Thoracic aorta (tissue), 2 donors: ENCODE measurements at regions not wholly inside any gene's neighbourhood (a gene's known extent, or its start where the extent isn't known, plus 50 kb on each side); places are given as distances from the start of the nearest gene placed in this dataset.
A peak's percentile ranks its signal among the peaks of the same experiment; 100 is the strongest.

Source experiments
- ATAC-seq: fragments of 150-250 bp; one replicate; pipeline ENCODE4 v1.8.0; 2017; ENCODE audit warnings: low read depth; ENCODE audit not compliant: insufficient number of reproducible peaks, low FRiP score
- DNase-seq: peaks from one replicate; pipeline ENCODE4 v3.0.0-alpha.2; 2020; ENCODE audit warnings: low spot score
- H3K27ac ChIP-seq, 2 donors: fragments of 200-600 bp; sonication (generic); 1 replicate in 1 of 2; 2 replicates in 1 of 2; pipeline ENCODE4 v1.5.1; 2016; ENCODE audit warnings: mild to moderate bottlenecking in 2 of 2, moderate library complexity in 2 of 2
- H3K27me3 ChIP-seq: fragments of 200-600 bp; sonication (generic); replicated peaks from 2 replicates; pipeline ENCODE4 v1.6.0; 2016; ENCODE audit warnings: mild to moderate bottlenecking; ENCODE audit not compliant: insufficient read depth
- H3K36me3 ChIP-seq: fragments of 200-600 bp; sonication (generic); one replicate; pipeline ENCODE4 v1.5.1; 2016
- H3K4me1 ChIP-seq, 2 donors: fragments of 200-600 bp; sonication (generic); 1 replicate in 1 of 2; 2 replicates in 1 of 2; pipeline versions ENCODE4 v1.5.1 to v1.6.0; 2016; ENCODE audit warnings: low read depth in 2 of 2, mild to moderate bottlenecking in 1 of 2; ENCODE audit not compliant: control insufficient read depth in 1 of 2
- H3K4me3 ChIP-seq: fragments of 200-600 bp; sonication (generic); 2 replicates; pipeline ENCODE4 v1.5.1; 2016; ENCODE audit warnings: mild to moderate bottlenecking
- H3K9me3 ChIP-seq: fragments of 200-600 bp; sonication (generic); 2 replicates; pipeline ENCODE4 v1.5.1; 2016
- TF ChIP-seq, protein P1 (sequence below): fragments of 200-600 bp; sonication (generic); IDR thresholded peaks from one replicate; pipeline ENCODE4 v1.5.1; 2019; ENCODE audit warnings: antibody characterized with exemption

DNA sequence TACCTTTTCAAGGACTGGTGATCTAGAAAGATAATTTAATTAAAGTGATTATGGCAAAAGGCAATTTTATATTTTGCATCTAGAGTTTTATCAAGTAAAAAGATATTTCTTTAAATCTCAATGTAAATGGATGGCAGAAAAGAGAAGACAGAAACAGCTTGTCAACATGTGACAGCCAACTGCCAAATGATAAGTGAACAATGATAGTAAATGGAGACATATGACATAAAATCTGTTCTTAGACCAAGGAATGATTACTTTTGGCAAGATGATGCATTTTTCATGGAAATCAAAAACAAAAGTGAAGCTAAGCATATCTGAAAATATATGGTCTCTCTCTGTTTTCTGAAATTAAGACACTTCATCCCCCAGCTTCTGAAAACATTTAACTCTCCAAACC is 1730.7 kb upstream of the FLRT2 start:
- no peak for DNase-seq
- H3K4me1 ChIP-seq, result no peaks in the 10 kb centered on the region
- no peak overlapping the region for H3K27ac ChIP-seq
- H3K36me3 ChIP-seq, result no peaks in the 10 kb centered on the region
- H3K27me3 ChIP-seq, result no peaks in the 10 kb centered on the region
- H3K9me3 ChIP-seq, result peaks cover 4% of the 10 kb centered on the region
- TF ChIP-seq, protein P1, sequence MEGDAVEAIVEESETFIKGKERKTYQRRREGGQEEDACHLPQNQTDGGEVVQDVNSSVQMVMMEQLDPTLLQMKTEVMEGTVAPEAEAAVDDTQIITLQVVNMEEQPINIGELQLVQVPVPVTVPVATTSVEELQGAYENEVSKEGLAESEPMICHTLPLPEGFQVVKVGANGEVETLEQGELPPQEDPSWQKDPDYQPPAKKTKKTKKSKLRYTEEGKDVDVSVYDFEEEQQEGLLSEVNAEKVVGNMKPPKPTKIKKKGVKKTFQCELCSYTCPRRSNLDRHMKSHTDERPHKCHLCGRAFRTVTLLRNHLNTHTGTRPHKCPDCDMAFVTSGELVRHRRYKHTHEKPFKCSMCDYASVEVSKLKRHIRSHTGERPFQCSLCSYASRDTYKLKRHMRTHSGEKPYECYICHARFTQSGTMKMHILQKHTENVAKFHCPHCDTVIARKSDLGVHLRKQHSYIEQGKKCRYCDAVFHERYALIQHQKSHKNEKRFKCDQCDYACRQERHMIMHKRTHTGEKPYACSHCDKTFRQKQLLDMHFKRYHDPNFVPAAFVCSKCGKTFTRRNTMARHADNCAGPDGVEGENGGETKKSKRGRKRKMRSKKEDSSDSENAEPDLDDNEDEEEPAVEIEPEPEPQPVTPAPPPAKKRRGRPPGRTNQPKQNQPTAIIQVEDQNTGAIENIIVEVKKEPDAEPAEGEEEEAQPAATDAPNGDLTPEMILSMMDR, result no peak
- ATAC-seq, result no peak
- no peak overlapping the region for H3K4me3 ChIP-seq

DNA sequence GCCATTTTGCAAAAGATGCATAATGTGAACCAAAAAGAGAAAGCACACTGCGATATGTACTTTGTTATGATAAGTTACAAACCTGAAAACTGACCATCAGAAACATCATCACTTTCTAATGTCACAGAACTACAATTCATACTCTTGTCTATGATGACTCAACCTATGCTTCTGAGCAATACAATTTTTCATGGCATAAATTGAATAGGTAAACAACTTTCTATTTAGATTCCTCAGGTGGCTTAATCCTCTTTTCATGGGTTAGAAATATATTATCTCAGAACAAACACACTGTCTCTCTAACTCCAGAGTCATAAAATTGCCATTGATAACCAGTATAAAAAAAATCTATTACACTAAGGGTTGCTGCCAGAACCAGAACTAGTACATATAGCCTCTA is 1715.0 kb upstream of the FLRT2 start:
- no peaks in the 10 kb centered on the region for H3K4me1 ChIP-seq
- no peak for DNase-seq
- no peaks in the 10 kb centered on the region for H3K9me3 ChIP-seq
- H3K27me3 ChIP-seq, result no peaks in the 10 kb centered on the region
- no peak overlapping the region for H3K27ac ChIP-seq
- no peaks in the 10 kb centered on the region for H3K36me3 ChIP-seq
- no peak for ATAC-seq
- TF ChIP-seq, protein P1, result no peak
- no peak overlapping the region for H3K4me3 ChIP-seq

DNA sequence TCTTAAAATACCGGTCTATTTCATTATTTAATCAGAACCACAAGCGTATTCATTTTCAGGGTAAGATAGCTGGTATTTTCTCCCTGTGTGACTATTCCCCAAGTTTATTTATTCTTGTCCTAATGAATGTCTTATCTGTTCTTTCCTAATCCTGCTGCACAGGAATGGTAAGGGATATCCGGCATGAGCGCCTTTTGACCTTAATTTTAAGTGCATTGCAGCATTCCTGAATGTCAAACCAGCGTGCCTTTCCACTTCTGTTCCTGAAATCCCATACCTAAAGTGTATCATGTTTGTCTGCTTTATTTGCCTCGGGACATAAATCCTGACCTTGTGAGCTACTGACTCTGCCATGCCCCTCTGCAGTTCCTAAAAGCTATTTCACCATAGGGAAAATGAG is 1713.2 kb upstream of the FLRT2 start:
- H3K27me3 ChIP-seq, result no peaks in the 10 kb centered on the region
- TF ChIP-seq, protein P1, result no peak
- DNase-seq, result no peak

DNA sequence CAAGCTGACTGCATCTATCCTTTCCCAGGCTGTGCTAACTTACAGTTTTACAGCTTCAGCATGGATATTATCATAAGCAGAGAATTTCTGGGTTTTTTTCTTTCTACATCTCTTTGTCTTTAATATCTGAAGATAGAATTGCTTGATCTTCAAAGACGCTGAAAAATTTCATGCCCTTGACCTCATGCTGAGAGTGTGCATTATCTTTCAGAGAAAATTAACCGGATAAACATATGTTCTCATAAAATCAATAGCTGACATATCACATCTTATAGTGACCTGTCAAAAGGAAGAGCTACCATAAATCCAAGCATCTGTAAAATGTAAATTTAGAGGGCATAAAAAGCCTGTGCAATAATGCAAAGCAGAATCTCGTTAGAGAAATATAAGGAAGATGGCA is 1704.1 kb upstream of the FLRT2 start:
- Histone ChIP-seq H3K27me3 (no peaks in the 10 kb centered on the region), H3K9me3 (no peaks in the 10 kb centered on the region), H3K27ac (no peak overlapping the region), H3K36me3 (no peaks in the 10 kb centered on the region), H3K4me1 (peaks cover 0 to 6% of the 10 kb centered on the region in 2 donors), H3K4me3 (no peak overlapping the region)
- DNase-seq (no peak), ATAC-seq (no peak)
- TF ChIP-seq, protein P1, result no peak

More for the DNA sequence above, 1713.2 kb upstream of the FLRT2 start:
- no peak for ATAC-seq
- no peaks in the 10 kb centered on the region for H3K36me3 ChIP-seq
- no peaks in the 10 kb centered on the region for H3K4me1 ChIP-seq
- no peaks in the 10 kb centered on the region for H3K9me3 ChIP-seq
- no peak overlapping the region for H3K27ac ChIP-seq
- H3K4me3 ChIP-seq, result no peak overlapping the region

DNA sequence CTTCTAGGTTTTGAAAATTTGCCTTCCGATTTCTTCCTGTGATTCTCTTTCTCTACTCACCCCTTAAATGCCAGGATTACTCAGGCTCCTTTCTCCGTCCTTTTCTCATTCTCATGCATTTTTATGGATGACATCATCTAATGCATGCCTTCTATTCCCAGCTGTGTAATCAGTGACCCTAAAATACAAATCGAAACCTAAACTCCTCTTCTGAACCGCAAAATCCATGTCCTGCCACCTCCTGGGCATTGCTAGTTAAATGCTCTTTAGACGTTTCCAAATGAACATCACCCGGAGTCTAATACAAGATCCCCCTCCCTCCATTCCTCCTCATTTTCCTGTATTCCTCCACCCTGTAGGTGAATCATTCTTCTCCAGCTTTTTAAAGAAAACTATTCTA is 1703.1 kb upstream of the FLRT2 start:
- Histone ChIP-seq H3K4me1 (peaks cover 0 to 6% of the 10 kb centered on the region in 2 donors), H3K27ac (no peak overlapping the region), H3K27me3 (no peaks in the 10 kb centered on the region), H3K4me3 (peak overlapping the region; percentile 55), H3K9me3 (no peaks in the 10 kb centered on the region), H3K36me3 (no peaks in the 10 kb centered on the region)
- TF ChIP-seq, protein P1, result no peak
- DNase-seq, result no peak
- no peak for ATAC-seq
